ENCODE measurements at regions not wholly inside any gene's neighbourhood (a gene's known extent, or its start where the extent isn't known, plus 50 kb on each side); places are given as distances from the start of the nearest gene placed in this dataset.

- Histone ChIP-seq H3K36me3 (ENCODE audit: control insufficient read depth in 1 of 2, insufficient read depth in 2 of 2, low read length in 2 of 2) (no peaks in the 10 kb centered on the region), H3K4me1 (ENCODE audit: control insufficient read depth in 1 of 2, insufficient read depth in 2 of 2, low read length in 2 of 2) (no peaks in the 10 kb centered on the region), H3K27ac (ENCODE audit: low read depth, low read length) (no peak overlapping the region), H3K4me3 (ENCODE audit: low read depth in 1 of 2, low read length in 2 of 2) (no peak overlapping the region), H3K9me3 (ENCODE audit: control insufficient read depth in 1 of 2, low read length in 2 of 2) (no peaks in the 10 kb centered on the region), H3K27me3 (ENCODE audit: control insufficient read depth in 1 of 2, insufficient read depth in 2 of 2, low read length in 2 of 2) (no peaks in the 10 kb centered on the region), H3K9ac (ENCODE audit: low read depth in 1 of 2, low read length in 2 of 2) (no peak overlapping the region)
Observed at GRCh38 chr1:29396438-29397255, 160.3 kb downstream of the PTPRU start.

GRCh38 chr1:29395736-29396437, 159.6 kb downstream of the PTPRU start:
- H3K9ac ChIP-seq (ENCODE audit: low read depth in 1 of 2, low read length in 2 of 2) = no peak overlapping the region
- peaks cover 0 to 1% of the 10 kb centered on the region in 2 donors for H3K27me3 ChIP-seq (ENCODE audit: control insufficient read depth in 1 of 2, insufficient read depth in 2 of 2, low read length in 2 of 2)
- no peaks in the 10 kb centered on the region for H3K4me1 ChIP-seq (ENCODE audit: control insufficient read depth in 1 of 2, insufficient read depth in 2 of 2, low read length in 2 of 2)
- no peaks in the 10 kb centered on the region for H3K36me3 ChIP-seq (ENCODE audit: control insufficient read depth in 1 of 2, insufficient read depth in 2 of 2, low read length in 2 of 2)
- no peaks in the 10 kb centered on the region for H3K9me3 ChIP-seq (ENCODE audit: control insufficient read depth in 1 of 2, low read length in 2 of 2)
- no peak overlapping the region for H3K4me3 ChIP-seq (ENCODE audit: low read depth in 1 of 2, low read length in 2 of 2)
- no peak overlapping the region for H3K27ac ChIP-seq (ENCODE audit: low read depth, low read length)

GRCh38 chr1:29394521-29395225, 158.4 kb downstream of the PTPRU start:
- Histone ChIP-seq H3K4me1 (ENCODE audit: control insufficient read depth in 1 of 2, insufficient read depth in 2 of 2, low read length in 2 of 2) (no peaks in the 10 kb centered on the region), H3K9me3 (ENCODE audit: control insufficient read depth in 1 of 2, low read length in 2 of 2) (no peaks in the 10 kb centered on the region), H3K9ac (ENCODE audit: low read depth in 1 of 2, low read length in 2 of 2) (no peak overlapping the region), H3K27ac (ENCODE audit: low read depth, low read length) (no peak overlapping the region), H3K27me3 (ENCODE audit: control insufficient read depth in 1 of 2, insufficient read depth in 2 of 2, low read length in 2 of 2) (peaks cover 4 to 7% of the 10 kb centered on the region in 2 donors), H3K36me3 (ENCODE audit: control insufficient read depth in 1 of 2, insufficient read depth in 2 of 2, low read length in 2 of 2) (no peaks in the 10 kb centered on the region), H3K4me3 (ENCODE audit: low read depth in 1 of 2, low read length in 2 of 2) (no peak overlapping the region)

- Histone ChIP-seq H3K4me1 (ENCODE audit: control insufficient read depth in 1 of 2, insufficient read depth in 2 of 2, low read length in 2 of 2) (no peaks in the 10 kb centered on the region), H3K4me3 (ENCODE audit: low read depth in 1 of 2, low read length in 2 of 2) (no peak overlapping the region), H3K9me3 (ENCODE audit: control insufficient read depth in 1 of 2, low read length in 2 of 2) (no peaks in the 10 kb centered on the region), H3K9ac (ENCODE audit: low read depth in 1 of 2, low read length in 2 of 2) (no peak overlapping the region), H3K36me3 (ENCODE audit: control insufficient read depth in 1 of 2, insufficient read depth in 2 of 2, low read length in 2 of 2) (no peaks in the 10 kb centered on the region), H3K27ac (ENCODE audit: low read depth, low read length) (no peak overlapping the region), H3K27me3 (ENCODE audit: control insufficient read depth in 1 of 2, insufficient read depth in 2 of 2, low read length in 2 of 2) (peaks cover 4 to 7% of the 10 kb centered on the region in 2 donors)
Observed at GRCh38 chr1:29393451-29393826, 157.1 kb downstream of the PTPRU start.

- no peak overlapping the region for H3K4me3 ChIP-seq (ENCODE audit: low read depth in 1 of 2, low read length in 2 of 2)
- no peaks in the 10 kb centered on the region for H3K9me3 ChIP-seq (ENCODE audit: control insufficient read depth in 1 of 2, low read length in 2 of 2)
- no peak overlapping the region for H3K27ac ChIP-seq (ENCODE audit: low read depth, low read length)
- H3K9ac ChIP-seq (ENCODE audit: low read depth in 1 of 2, low read length in 2 of 2) = no peak overlapping the region
- no peaks in the 10 kb centered on the region for H3K4me1 ChIP-seq (ENCODE audit: control insufficient read depth in 1 of 2, insufficient read depth in 2 of 2, low read length in 2 of 2)
- H3K36me3 ChIP-seq (ENCODE audit: control insufficient read depth in 1 of 2, insufficient read depth in 2 of 2, low read length in 2 of 2) = no peaks in the 10 kb centered on the region
- H3K27me3 ChIP-seq (ENCODE audit: control insufficient read depth in 1 of 2, insufficient read depth in 2 of 2, low read length in 2 of 2) = peaks cover 4 to 7% of the 10 kb centered on the region in 2 donors
Observed at GRCh38 chr1:29392486-29393450, 156.4 kb downstream of the PTPRU start.

GRCh38 chr1:29392036-29392435, 155.7 kb downstream of the PTPRU start:
- Histone ChIP-seq H3K9me3 (ENCODE audit: control insufficient read depth in 1 of 2, low read length in 2 of 2) (no peaks in the 10 kb centered on the region), H3K9ac (ENCODE audit: low read depth in 1 of 2, low read length in 2 of 2) (no peak overlapping the region), H3K4me3 (ENCODE audit: low read depth in 1 of 2, low read length in 2 of 2) (no peak overlapping the region), H3K27ac (ENCODE audit: low read depth, low read length) (no peak overlapping the region), H3K27me3 (ENCODE audit: control insufficient read depth in 1 of 2, insufficient read depth in 2 of 2, low read length in 2 of 2) (peaks cover 4 to 7% of the 10 kb centered on the region in 2 donors), H3K4me1 (ENCODE audit: control insufficient read depth in 1 of 2, insufficient read depth in 2 of 2, low read length in 2 of 2) (no peaks in the 10 kb centered on the region), H3K36me3 (ENCODE audit: control insufficient read depth in 1 of 2, insufficient read depth in 2 of 2, low read length in 2 of 2) (no peaks in the 10 kb centered on the region)

GRCh38 chr1:29391362-29391880, 155.1 kb downstream of the PTPRU start:
- no peak overlapping the region for H3K9ac ChIP-seq (ENCODE audit: low read depth in 1 of 2, low read length in 2 of 2)
- H3K27me3 ChIP-seq (ENCODE audit: control insufficient read depth in 1 of 2, insufficient read depth in 2 of 2, low read length in 2 of 2) = peaks cover 4 to 7% of the 10 kb centered on the region in 2 donors
- H3K36me3 ChIP-seq (ENCODE audit: control insufficient read depth in 1 of 2, insufficient read depth in 2 of 2, low read length in 2 of 2) = no peaks in the 10 kb centered on the region
- H3K4me1 ChIP-seq (ENCODE audit: control insufficient read depth in 1 of 2, insufficient read depth in 2 of 2, low read length in 2 of 2) = no peaks in the 10 kb centered on the region
- H3K27ac ChIP-seq (ENCODE audit: low read depth, low read length) = no peak overlapping the region
- H3K4me3 ChIP-seq (ENCODE audit: low read depth in 1 of 2, low read length in 2 of 2) = no peak overlapping the region
- H3K9me3 ChIP-seq (ENCODE audit: control insufficient read depth in 1 of 2, low read length in 2 of 2) = no peaks in the 10 kb centered on the region

GRCh38 chr1:29390491-29391361, 154.4 kb downstream of the PTPRU start:
- Histone ChIP-seq H3K27me3 (ENCODE audit: control insufficient read depth in 1 of 2, insufficient read depth in 2 of 2, low read length in 2 of 2) (peaks cover 4 to 7% of the 10 kb centered on the region in 2 donors), H3K9me3 (ENCODE audit: control insufficient read depth in 1 of 2, low read length in 2 of 2) (no peaks in the 10 kb centered on the region), H3K4me1 (ENCODE audit: control insufficient read depth in 1 of 2, insufficient read depth in 2 of 2, low read length in 2 of 2) (no peaks in the 10 kb centered on the region), H3K9ac (ENCODE audit: low read depth in 1 of 2, low read length in 2 of 2) (no peak overlapping the region), H3K36me3 (ENCODE audit: control insufficient read depth in 1 of 2, insufficient read depth in 2 of 2, low read length in 2 of 2) (no peaks in the 10 kb centered on the region), H3K27ac (ENCODE audit: low read depth, low read length) (no peak overlapping the region), H3K4me3 (ENCODE audit: low read depth in 1 of 2, low read length in 2 of 2) (no peak overlapping the region)

- H3K36me3 ChIP-seq (ENCODE audit: control insufficient read depth in 1 of 2, insufficient read depth in 2 of 2, low read length in 2 of 2) = no peaks in the 10 kb centered on the region
- no peak overlapping the region for H3K9ac ChIP-seq (ENCODE audit: low read depth in 1 of 2, low read length in 2 of 2)
- no peak overlapping the region for H3K27ac ChIP-seq (ENCODE audit: low read depth, low read length)
- no peaks in the 10 kb centered on the region for H3K9me3 ChIP-seq (ENCODE audit: control insufficient read depth in 1 of 2, low read length in 2 of 2)
- no peak overlapping the region for H3K4me3 ChIP-seq (ENCODE audit: low read depth in 1 of 2, low read length in 2 of 2)
- H3K4me1 ChIP-seq (ENCODE audit: control insufficient read depth in 1 of 2, insufficient read depth in 2 of 2, low read length in 2 of 2) = no peaks in the 10 kb centered on the region
- H3K27me3 ChIP-seq (ENCODE audit: control insufficient read depth in 1 of 2, insufficient read depth in 2 of 2, low read length in 2 of 2) = peaks cover 7% of the 10 kb centered on the region in 2 donors
Observed at GRCh38 chr1:29390075-29390474, 153.8 kb downstream of the PTPRU start.

Data from duodenal mucosa (tissue), 2 donors.